PC-9 (cell line): ENCODE measurements at regions not wholly inside any gene's neighbourhood (a gene's known extent, or its start where the extent isn't known, plus 50 kb on each side); places are given as distances from the start of the nearest gene placed in this dataset.
A peak's percentile ranks its signal among the peaks of the same experiment; 100 is the strongest.
"Not testable (repeated sequence)": the region's sequence is repeated elsewhere in the genome, so short reads cannot be mapped to it uniquely, and the experiment has no call there.

Experiments
- BruUV-seq: library from RNA; stranded (reverse); fragments of 400-500 nt; replicated peaks from 2 replicates; lab custom pipeline; 2021; lab: Mats Ljungman, UMichigan
- CTCF ChIA-PET: fragments of 300-600 bp; sonication (Branson Sonifier 250); formaldehyde crosslinking; loops from one replicate; lab custom pipeline; 2022; ENCODE audit warnings: antibody characterized with exemption; lab: Charles Lee
- POLR2A ChIA-PET: fragments of 300-600 bp; sonication (Branson Sonifier 250); formaldehyde crosslinking; loops from one replicate; lab custom pipeline; 2022; ENCODE audit warnings: antibody characterized with exemption; ENCODE audit not compliant: unreplicated experiment; lab: Charles Lee
- DNase-seq, 2 experiments: peaks; one replicate each; pipeline versions ENCODE4 v3.0.0 to v3.0.0-alpha.2; 2015 to 2022; ENCODE audit warnings: mixed read lengths in 1 of 2
- H2AFZ ChIP-seq: fragments of 200-600 bp; sonication (generic); 2 replicates; pipeline ENCODE4 v1.8.1; 2017; ENCODE audit warnings: antibody characterized with exemption
- H3F3A ChIP-seq: fragments of 200-600 bp; sonication (generic); 2 replicates; pipeline ENCODE4 v1.8.1; 2017; ENCODE audit warnings: antibody characterized with exemption, mild to moderate bottlenecking, low read depth; ENCODE audit not compliant: insufficient read depth
- H3K27ac ChIP-seq: fragments of 200-600 bp; sonication (generic); 2 replicates; pipeline ENCODE4 v1.6.1; 2016; ENCODE audit warnings: mixed run types
- H3K27me3 ChIP-seq: fragments of 200-600 bp; sonication (generic); 2 replicates; pipeline ENCODE4 v1.6.1; 2016; ENCODE audit warnings: low read depth, mixed run types; ENCODE audit not compliant: insufficient read depth
- H3K36me3 ChIP-seq: fragments of 200-600 bp; sonication (generic); 2 replicates; pipeline ENCODE4 v1.6.1; 2016; ENCODE audit warnings: low read depth, mixed run types
- H3K4me1 ChIP-seq: fragments of 200-600 bp; sonication (generic); replicated peaks from 2 replicates; pipeline ENCODE4 v1.6.1; 2016; ENCODE audit warnings: mixed run types; ENCODE audit not compliant: insufficient read depth
- H3K4me2 ChIP-seq: fragments of 200-600 bp; sonication (generic); 2 replicates; pipeline ENCODE4 v1.6.1; 2017; ENCODE audit warnings: mixed run types
- H3K4me3 ChIP-seq: fragments of 200-600 bp; sonication (generic); 2 replicates; pipeline ENCODE4 v1.6.1; 2016; ENCODE audit warnings: mixed run types
- H3K79me2 ChIP-seq: fragments of 200-600 bp; sonication (generic); 2 replicates; pipeline ENCODE4 v1.6.1; 2017; ENCODE audit warnings: low read depth, mixed run types
- H3K9me2 ChIP-seq: fragments of 200-600 bp; sonication (generic); 2 replicates; pipeline ENCODE4 v1.8.1; 2017; ENCODE audit warnings: mild to moderate bottlenecking; ENCODE audit not compliant: insufficient read depth
- H3K9me3 ChIP-seq: fragments of 200-600 bp; sonication (generic); 2 replicates; pipeline ENCODE4 v1.8.1; 2016; ENCODE audit warnings: low read depth; ENCODE audit not compliant: insufficient read depth
- H4K20me1 ChIP-seq: fragments of 200-600 bp; sonication (generic); 2 replicates; pipeline ENCODE4 v1.8.1; 2017; ENCODE audit not compliant: insufficient read depth
- CTCF ChIP-seq: fragments of 200-600 bp; sonication (generic); conservative IDR thresholded peaks from 2 replicates; pipeline ENCODE4 v1.6.1; 2017; ENCODE audit warnings: mixed run types, antibody characterized with exemption, mild to moderate bottlenecking, moderate library complexity
- EZH2 ChIP-seq: fragments of 200-600 bp; sonication (generic); IDR thresholded peaks from 2 replicates; pipeline ENCODE4 v1.8.0; 2017; ENCODE audit warnings: antibody characterized with exemption, low read depth
- intact Hi-C: fragments of 100-400 bp; cut with micrococcal nuclease; formaldehyde crosslinking; loops from one replicate; pipeline ENCODE4 v1.10.0; 2022; ENCODE audit not compliant: unreplicated experiment

DNA sequence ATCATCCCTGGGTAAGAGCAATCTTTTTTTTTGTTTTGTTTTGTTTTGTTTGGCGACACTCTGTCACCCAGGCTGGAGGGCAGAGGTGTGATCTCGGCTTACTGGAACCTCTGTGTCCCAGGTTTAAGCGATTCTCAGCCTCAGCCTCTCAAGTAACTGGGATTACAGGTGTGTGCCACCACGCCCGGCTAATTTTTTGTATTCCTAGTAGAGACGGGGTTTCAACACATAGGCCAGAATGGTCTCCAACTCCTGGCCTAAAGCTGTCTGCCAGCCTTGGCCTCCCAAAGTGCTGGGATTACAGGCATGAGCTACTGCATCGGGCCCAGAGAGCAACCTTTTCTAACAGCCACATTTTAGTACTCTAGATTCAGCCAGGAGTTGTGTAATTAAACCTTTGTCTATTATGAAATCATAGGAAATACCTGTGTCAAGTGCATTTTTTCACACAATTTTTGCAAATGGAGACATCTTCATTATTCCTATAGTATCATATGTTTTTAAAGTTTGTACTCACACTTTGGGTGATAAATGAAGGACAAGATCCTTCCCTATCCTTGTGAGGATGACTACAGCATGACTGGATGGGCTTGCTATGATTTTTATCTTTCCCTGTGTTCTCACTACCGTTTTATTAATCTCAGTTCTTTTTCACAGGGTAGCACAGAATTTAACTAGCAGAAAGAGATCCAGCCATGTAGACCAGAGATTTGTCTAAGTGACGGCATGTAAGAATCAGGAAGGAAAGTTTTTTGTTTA lies 82.6 kb downstream of the OR2B2 start:
- DNase-seq: no peak
- Histone ChIP-seq H3K4me1 (no peaks in the 10 kb centered on the region), H3F3A (peaks cover 15% of the 10 kb centered on the region; the same call in 1 of the 2 replicates), H3K27me3 (no peaks in the 10 kb centered on the region), H3K36me3 (no peaks in the 10 kb centered on the region), H3K4me3 (peak overlapping the region; percentile 56), H4K20me1 (no peaks in the 10 kb centered on the region; the same call in 1 of the 2 replicates), H3K79me2 (no peaks in the 10 kb centered on the region), H3K4me2 (peak overlapping the region; percentile 63), H2AFZ (0 out of 2 replicates have a peak overlapping the region, but pooled peaks have one; percentile 42), H3K9me2 (no peaks in the 10 kb centered on the region), H3K27ac (peak overlapping the region; percentile 54), H3K9me3 (no peaks in the 10 kb centered on the region)
- BruUV-seq: no TSS peak
- ChIA-PET POLR2A (interaction anchor here (1.0 kb wide), 1 partner anchor 36 kb away, joined by 5 read pairs; a partner anchor contains a TSS), CTCF (no interaction called here)
- intact Hi-C loops: loop anchor here (10.0 kb wide), 1 partner anchor 1805 kb away; a partner anchor contains a TSS
- TF ChIP-seq EZH2 (no peak), CTCF (no peak)

GRCh38 chr6:27827477-27827876 lies 84.7 kb downstream of the OR2B2 start:
- H2AFZ ChIP-seq, H3K27me3 ChIP-seq, DNase-seq, H3K4me3 ChIP-seq, BruUV-seq, H4K20me1 ChIP-seq, intact Hi-C loops, POLR2A ChIA-PET, H3K4me1 ChIP-seq, H3K9me3 ChIP-seq, H3K79me2 ChIP-seq, H3K27ac ChIP-seq, CTCF ChIA-PET, H3K4me2 ChIP-seq, H3K9me2 ChIP-seq, H3K36me3 ChIP-seq: not testable (repeated sequence)
- H3F3A ChIP-seq: peaks cover 17% of the 10 kb centered on the region; the same call in 1 of the 2 replicates

- H3K27me3 ChIP-seq, H3K9me3 ChIP-seq, H3K36me3 ChIP-seq, H3K4me3 ChIP-seq, CTCF ChIA-PET, H3K27ac ChIP-seq, H3K79me2 ChIP-seq, H4K20me1 ChIP-seq, POLR2A ChIA-PET, H3K9me2 ChIP-seq, H3K4me1 ChIP-seq, BruUV-seq, H3K4me2 ChIP-seq, DNase-seq, intact Hi-C loops, H2AFZ ChIP-seq: not testable (repeated sequence)
- H3F3A ChIP-seq: peaks cover 15% of the 10 kb centered on the region; the same call in 1 of the 2 replicates
These were observed 85.6 kb downstream of the OR2B2 start for GRCh38 chr6:27826612-27826985.

DNA sequence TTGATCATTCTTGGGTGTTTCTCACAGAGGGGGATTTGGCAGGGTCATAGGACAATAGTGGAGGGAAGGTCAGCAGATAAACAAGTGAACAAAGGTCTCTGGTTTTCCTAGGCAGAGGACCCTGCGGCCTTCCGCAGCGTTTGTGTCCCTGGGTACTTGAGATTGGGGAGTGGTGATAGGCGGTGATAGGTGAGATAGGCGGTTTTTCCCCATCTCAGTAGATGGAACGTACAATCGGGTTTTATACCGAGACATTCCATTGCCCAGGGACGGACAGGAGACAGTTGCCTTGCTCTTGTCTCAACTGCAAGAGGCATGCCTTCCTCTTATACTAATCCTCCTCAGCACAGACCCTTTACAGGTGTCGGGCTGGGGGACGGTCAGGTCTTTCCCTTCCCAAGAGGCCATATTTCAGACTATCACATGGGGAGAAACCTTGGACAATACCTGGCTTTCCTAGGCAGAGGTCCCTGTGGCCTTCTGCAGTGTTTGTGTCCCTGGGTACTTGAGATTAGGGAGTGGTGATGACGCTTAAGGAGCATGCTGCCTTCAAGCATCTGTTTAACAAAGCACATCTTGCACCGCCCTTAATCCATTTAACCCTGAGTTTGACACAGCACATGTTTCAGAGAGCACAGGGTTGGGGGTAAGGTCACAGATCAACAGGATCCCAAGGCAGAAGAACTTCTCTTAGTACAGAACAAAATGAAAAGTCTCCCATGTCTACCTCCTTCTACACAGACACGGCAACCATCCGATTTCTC lies 86.2 kb downstream of the OR2B2 start:
- H3K27me3 ChIP-seq, H4K20me1 ChIP-seq, H3K9me2 ChIP-seq, H3K27ac ChIP-seq, DNase-seq, H3K79me2 ChIP-seq, H3K4me1 ChIP-seq, BruUV-seq, intact Hi-C loops, H3K4me2 ChIP-seq, CTCF ChIA-PET, H3K36me3 ChIP-seq, POLR2A ChIA-PET, H2AFZ ChIP-seq, H3K4me3 ChIP-seq, H3K9me3 ChIP-seq: not testable (repeated sequence)
- peaks cover 14% of the 10 kb centered on the region; the same call in 1 of the 2 replicates for H3F3A ChIP-seq
